SK-N-SH treated with all-trans-retinoic acid at 6 μM for 48 hours (cell line): ENCODE measurements at regions not wholly inside any gene's neighbourhood (a gene's known extent, or its start where the extent isn't known, plus 50 kb on each side); places are given as distances from the start of the nearest gene placed in this dataset.

ENCODE experiments used
- ARNTL ChIP-seq: fragments of 450-650 bp; formaldehyde crosslinking; IDR thresholded peaks from 2 replicates; pipeline ENCODE4 v1.5.0; 2020; ENCODE audit warnings: low read depth, mild to moderate bottlenecking, moderate library complexity, borderline replicate concordance
- RARB ChIP-seq: fragments of 250-450 bp; sonication (Bioruptor Pico); IDR thresholded peaks from 2 replicates; pipeline ENCODE4 v1.8.0; 2021; ENCODE audit warnings: mild to moderate bottlenecking, moderate library complexity

DNA sequence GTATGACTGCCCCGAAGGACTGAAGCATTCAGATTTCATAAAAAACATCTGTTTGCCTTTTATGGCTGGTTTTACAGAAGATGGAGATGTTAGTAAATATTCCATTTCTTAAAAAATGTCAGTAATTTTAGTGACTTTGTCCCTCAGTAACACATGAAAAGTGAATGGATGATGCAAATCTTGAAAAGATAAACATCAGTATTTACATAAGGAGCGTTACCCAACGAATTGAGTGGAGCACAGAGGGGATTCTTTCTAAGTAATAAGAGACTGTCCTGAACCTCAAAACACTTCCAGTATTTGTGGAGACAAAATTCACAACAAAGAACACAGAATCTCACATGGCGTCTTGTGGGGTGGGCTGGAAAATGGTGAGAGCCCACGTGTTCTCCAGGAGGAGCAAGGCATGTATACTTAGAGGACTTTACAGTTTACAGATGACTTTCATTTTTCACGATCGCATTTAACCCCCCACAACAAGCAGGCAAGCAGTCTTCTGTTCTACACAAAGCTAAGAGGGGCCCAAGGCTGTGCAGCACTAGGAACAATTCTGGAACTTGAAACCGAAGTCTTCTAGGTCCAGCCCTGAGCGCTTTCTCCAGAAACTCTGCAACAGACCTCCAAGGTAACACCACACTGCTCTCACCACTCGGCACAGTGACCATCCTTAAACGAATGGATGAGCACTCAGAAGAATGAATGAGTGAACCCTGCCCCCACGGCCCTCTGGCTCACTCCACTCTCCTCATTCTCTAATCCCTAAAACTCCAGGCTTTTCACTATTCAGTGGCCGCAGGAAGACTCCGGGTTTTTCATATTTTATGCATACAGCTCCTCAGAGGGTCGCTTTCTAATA is 709.8 kb downstream of the UQCRFS1 start:
- no peak for TF ChIP-seq ARNTL (CRISPR knock-in tag)
- TF ChIP-seq RARB (CRISPR knock-in tag), result no peak
